ENCODE measurements at regions not wholly inside any gene's neighbourhood (a gene's known extent, or its start where the extent isn't known, plus 50 kb on each side); places are given as distances from the start of the nearest gene placed in this dataset.

DNA sequence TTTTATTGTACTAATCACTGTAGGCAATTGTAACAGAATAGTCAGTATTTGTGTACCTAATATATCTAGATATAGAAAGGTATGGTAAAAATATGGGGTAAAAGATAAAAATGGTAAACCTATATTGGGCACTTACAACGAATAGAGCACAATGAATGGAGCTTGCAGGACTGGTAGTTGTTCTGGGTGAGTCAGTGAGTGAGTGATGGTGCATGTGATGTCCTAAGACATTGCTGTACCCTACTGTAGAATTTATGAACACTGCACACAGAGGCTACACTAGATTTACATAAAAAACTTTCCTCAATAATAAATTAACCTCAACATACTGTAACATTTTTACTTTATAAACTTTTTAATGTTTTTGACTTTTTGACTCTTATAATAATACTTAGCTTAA is 274.3 kb upstream of the PPP2R3A start:
- TF ChIP-seq, protein P1, sequence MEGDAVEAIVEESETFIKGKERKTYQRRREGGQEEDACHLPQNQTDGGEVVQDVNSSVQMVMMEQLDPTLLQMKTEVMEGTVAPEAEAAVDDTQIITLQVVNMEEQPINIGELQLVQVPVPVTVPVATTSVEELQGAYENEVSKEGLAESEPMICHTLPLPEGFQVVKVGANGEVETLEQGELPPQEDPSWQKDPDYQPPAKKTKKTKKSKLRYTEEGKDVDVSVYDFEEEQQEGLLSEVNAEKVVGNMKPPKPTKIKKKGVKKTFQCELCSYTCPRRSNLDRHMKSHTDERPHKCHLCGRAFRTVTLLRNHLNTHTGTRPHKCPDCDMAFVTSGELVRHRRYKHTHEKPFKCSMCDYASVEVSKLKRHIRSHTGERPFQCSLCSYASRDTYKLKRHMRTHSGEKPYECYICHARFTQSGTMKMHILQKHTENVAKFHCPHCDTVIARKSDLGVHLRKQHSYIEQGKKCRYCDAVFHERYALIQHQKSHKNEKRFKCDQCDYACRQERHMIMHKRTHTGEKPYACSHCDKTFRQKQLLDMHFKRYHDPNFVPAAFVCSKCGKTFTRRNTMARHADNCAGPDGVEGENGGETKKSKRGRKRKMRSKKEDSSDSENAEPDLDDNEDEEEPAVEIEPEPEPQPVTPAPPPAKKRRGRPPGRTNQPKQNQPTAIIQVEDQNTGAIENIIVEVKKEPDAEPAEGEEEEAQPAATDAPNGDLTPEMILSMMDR (IDR thresholded peaks at IDR 0.05; ENCODE audit: control extremely low read depth, extremely low read depth, low read depth, missing control alignments) = no peak

GRCh38 chr3:135694142-135694541 is 271.4 kb upstream of the PPP2R3A start:
- no peak for DNase-seq (ENCODE audit: extremely low spot score)
- CTCF ChIA-PET = no interaction called here
- POLR2A ChIA-PET = no interaction called here
- TF ChIP-seq, protein P1 (IDR thresholded peaks at IDR 0.05; ENCODE audit: control extremely low read depth, extremely low read depth, low read depth, missing control alignments) = no peak

More for the DNA sequence above, 274.3 kb upstream of the PPP2R3A start:
- CTCF ChIA-PET = interaction anchor here (1.4 kb wide), 1 partner anchor 20 kb away, joined by 3 read pairs; no protein-coding TSS in a partner anchor
- POLR2A ChIA-PET = no interaction called here
- DNase-seq (ENCODE audit: extremely low spot score) = no peak

- POLR2A ChIA-PET = no interaction called here
- TF ChIP-seq, protein P1 (IDR thresholded peaks at IDR 0.05; ENCODE audit: control extremely low read depth, extremely low read depth, low read depth, missing control alignments) = no peak
- DNase-seq (ENCODE audit: extremely low spot score) = no peak
- CTCF ChIA-PET = no interaction called here
Observed at GRCh38 chr3:135699741-135700140, 265.8 kb upstream of the PPP2R3A start.

DNA sequence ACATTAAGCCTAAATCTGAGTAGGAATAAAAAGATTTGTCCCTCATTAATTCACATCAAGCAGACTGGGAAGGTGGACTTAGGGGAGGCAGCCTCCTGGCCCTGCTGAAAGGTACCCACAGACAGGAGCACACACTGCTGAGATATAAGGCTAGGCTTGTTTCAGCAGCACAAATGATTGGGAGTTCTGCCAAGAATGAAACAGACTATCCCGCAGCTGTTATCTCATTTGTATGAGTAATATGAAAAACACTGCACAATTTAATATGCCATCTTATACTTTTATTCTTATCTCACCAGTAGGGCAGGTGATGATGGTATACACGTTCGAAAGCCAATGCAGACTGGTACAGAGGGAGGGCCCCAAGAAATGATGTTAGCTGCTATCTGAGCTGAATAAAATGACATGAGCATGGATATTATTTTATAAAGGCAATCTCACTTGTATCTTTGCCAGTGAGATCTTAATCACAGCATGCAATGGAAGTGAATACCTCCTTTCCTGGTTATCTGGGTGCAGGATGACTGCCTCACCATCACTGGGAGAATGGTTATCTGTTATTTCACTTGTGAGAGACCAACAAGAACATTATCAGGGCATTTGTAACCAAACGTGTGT is 258.7 kb upstream of the PPP2R3A start:
- no peak for DNase-seq (ENCODE audit: extremely low spot score)
- CTCF ChIA-PET = interaction anchor here (0.9 kb wide), 1 partner anchor 16 kb away, joined by 3 read pairs; no protein-coding TSS in a partner anchor
- TF ChIP-seq, protein P1 (IDR thresholded peaks at IDR 0.05; ENCODE audit: control extremely low read depth, extremely low read depth, low read depth, missing control alignments) = no peak
- POLR2A ChIA-PET = no interaction called here

GRCh38 chr3:135719449-135719848 is 246.1 kb upstream of the PPP2R3A start:
- ChIA-PET CTCF (no interaction called here), POLR2A (no interaction called here)
- DNase-seq (ENCODE audit: extremely low spot score) = no peak
- TF ChIP-seq, protein P1 (IDR thresholded peaks at IDR 0.05; ENCODE audit: control extremely low read depth, extremely low read depth, low read depth, missing control alignments) = no peak

DNA sequence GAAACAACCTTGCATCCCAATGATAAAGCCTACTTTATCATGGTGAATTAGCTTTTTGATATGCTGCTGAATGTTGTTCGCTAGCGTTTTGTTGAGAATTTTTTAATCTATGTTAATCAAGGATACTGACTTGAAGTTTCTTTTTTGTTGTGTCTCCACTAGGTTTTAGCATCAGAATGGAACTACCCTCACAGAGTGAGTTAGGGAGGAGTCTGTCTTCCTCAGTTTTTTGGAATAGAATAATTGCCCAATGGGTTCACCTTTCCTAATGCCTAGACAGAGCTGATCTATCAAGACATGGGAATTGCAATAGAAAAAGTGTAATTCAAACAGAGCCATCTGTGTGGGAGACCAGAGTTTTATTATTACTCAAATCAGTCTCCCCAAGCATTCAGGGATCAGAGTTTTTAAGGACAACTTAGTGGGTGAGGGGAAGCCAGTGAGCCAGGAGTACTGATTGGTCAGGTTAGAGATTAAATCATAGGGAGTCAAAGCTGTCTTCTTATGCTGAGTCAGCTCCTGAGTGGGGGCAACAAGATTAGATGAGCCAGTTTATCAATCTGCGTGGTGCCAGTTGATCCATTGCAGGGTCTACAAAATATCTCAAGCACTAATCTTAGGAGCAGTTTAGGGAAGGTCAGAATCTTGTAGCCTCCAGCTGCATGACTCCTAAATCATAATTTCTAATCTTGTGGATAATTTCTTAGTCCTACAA is 237.4 kb upstream of the PPP2R3A start:
- DNase-seq (ENCODE audit: extremely low spot score) = no peak
- ChIA-PET CTCF (no interaction called here), POLR2A (no interaction called here)
- TF ChIP-seq, protein P1 (IDR thresholded peaks at IDR 0.05; ENCODE audit: control extremely low read depth, extremely low read depth, low read depth, missing control alignments) = no peak
